Fibroblast of the aortic adventitia (primary cell): ENCODE measurements at regions not wholly inside any gene's neighbourhood (a gene's known extent, or its start where the extent isn't known, plus 50 kb on each side); places are given as distances from the start of the nearest gene placed in this dataset.
A peak's percentile ranks its signal among the peaks of the same experiment; 100 is the strongest.

Experiments used
- DNase-seq: peaks from one replicate; pipeline ENCODE4 v3.0.0-alpha.2; 2010; ENCODE audit warnings: low read depth
- H3K4me3 ChIP-seq: 2 replicates; pipeline ENCODE4 v1.5.1; 2011; ENCODE audit warnings: low read depth, mild to moderate bottlenecking, control low read depth, low read length, moderate library complexity
- CTCF ChIP-seq: IDR thresholded peaks from 2 replicates; pipeline ENCODE4 v1.5.1; 2011; ENCODE audit warnings: mild to moderate bottlenecking, low read length, control low read depth, inconsistent platforms; ENCODE audit not compliant: insufficient read depth

- no peak for DNase-seq
- H3K4me3 ChIP-seq: no peak overlapping the region
- no peak for TF ChIP-seq CTCF
Measured at GRCh38 chr2:18247282-18248110, 313.0 kb downstream of the RDH14 start.

- no peak overlapping the region for H3K4me3 ChIP-seq
- TF ChIP-seq CTCF: no peak
- no peak for DNase-seq
Measured at GRCh38 chr2:18245375-18245774, 315.1 kb downstream of the RDH14 start.

GRCh38 chr2:18244845-18245244 is 315.6 kb downstream of the RDH14 start:
- DNase-seq: no peak
- TF ChIP-seq CTCF: no peak

GRCh38 chr2:18243816-18244215 is 316.6 kb downstream of the RDH14 start:
- no peak for TF ChIP-seq CTCF
- DNase-seq: no peak
- no peak overlapping the region for H3K4me3 ChIP-seq

More at GRCh38 chr2:18244845-18245244, 315.6 kb downstream of the RDH14 start:
- no peak overlapping the region for H3K4me3 ChIP-seq

- no peak for DNase-seq
- H3K4me3 ChIP-seq: no peak overlapping the region
- no peak for TF ChIP-seq CTCF
Measured at GRCh38 chr2:18242716-18243115, 317.7 kb downstream of the RDH14 start.

GRCh38 chr2:18238209-18238608 is 322.2 kb downstream of the RDH14 start:
- no peak overlapping the region for H3K4me3 ChIP-seq
- TF ChIP-seq CTCF: no peak
- DNase-seq: peak; percentile 37
